GM18517 (cell line): ENCODE measurements at regions not wholly inside any gene's neighbourhood (a gene's known extent, or its start where the extent isn't known, plus 50 kb on each side); places are given as distances from the start of the nearest gene placed in this dataset.
"Not testable (repeated sequence)": the region's sequence is repeated elsewhere in the genome, so short reads cannot be mapped to it uniquely, and the experiment has no call there.

Experiments used
- ATAC-seq: cut with Tn5 transposase; IDR thresholded peaks from one replicate; pipeline ENCODE4 v1.9.1; 2021; ENCODE audit warnings: mild to moderate bottlenecking, moderate library complexity; ENCODE audit not compliant: unreplicated experiment

DNA sequence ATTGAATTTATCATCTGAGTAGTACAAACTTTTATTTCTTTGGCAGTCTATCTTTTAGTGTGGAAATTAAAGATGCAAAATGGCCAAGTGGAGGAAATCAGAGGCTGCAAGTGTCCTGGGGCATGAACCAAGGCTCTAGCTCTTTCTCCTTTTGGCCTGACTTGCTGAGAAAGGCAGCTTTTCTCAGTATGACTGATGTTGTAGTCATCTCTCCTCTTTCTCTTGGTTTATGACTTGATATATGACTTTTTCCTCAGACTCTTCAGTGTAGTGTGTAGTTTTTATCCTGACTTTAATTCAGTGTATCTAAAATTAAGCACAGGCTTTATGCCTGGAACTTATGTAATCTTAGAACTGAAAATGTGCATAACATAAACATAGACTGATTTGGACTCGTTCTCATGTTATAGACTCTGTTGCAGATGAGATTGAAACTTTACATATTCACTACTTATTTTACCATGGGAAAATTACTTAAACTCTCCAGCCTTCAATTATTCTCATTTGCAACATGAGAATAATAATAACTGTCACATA is 65.7 kb downstream of the SLITRK5 start:
- no peak for ATAC-seq

DNA sequence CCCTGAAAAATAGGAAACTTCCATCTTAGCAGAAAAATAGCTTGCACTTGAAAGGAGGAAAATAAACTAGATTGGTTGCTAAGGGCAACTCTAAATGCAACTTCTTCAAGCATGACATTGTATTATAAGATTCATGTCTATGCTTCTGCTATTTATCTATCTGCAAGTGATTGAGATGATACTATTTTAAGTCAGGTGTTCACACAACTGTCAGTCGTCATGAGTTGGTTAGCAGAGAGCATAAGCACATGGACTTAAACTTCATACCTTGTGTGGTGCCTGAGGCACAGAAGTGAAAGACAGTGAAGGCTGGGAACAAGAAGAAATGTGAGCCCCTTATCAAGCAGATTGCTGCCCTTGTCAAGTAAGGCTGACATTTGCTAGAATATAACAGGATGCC is 82.9 kb downstream of the SLITRK5 start:
- no peak for ATAC-seq

DNA sequence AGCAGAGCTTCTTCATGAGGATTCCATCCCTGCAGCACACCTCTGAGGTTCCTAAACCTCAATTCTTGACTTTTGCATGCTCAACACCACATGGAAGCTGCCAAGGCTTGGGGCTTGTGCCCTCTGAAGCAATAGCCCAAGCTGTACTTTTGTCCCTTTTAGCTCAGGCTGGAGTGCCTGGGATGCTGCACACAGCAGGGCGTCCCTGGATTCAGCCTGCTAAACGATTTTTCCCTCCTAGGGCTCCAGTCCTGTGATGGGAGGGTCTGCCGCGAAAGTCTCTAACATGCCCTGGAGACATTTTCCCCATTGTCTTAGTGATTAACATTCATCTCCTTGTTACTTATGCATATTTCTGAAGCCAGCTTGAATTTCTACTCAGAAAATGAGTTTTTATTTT is 98.3 kb downstream of the SLITRK5 start:
- ATAC-seq: no peak

DNA sequence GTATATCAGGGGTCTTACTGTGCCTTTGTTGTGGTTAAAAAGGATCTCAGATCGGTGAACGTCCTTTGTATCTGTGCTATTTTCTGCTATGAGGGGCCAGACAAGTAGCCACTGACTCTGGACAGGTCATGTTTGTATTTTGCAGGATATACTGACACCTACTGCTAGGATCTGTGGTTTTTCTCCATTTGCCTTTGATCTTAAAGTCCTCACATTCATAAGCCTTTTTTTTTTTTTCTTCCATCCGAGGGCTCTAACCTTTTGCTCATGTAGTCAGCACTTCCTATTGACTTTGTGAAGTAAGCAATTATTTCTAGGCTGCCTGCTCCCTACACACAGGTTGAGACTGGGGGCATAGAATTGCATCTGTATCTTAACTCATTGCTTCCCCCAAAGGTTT is 106.2 kb downstream of the SLITRK5 start:
- ATAC-seq: no peak

DNA sequence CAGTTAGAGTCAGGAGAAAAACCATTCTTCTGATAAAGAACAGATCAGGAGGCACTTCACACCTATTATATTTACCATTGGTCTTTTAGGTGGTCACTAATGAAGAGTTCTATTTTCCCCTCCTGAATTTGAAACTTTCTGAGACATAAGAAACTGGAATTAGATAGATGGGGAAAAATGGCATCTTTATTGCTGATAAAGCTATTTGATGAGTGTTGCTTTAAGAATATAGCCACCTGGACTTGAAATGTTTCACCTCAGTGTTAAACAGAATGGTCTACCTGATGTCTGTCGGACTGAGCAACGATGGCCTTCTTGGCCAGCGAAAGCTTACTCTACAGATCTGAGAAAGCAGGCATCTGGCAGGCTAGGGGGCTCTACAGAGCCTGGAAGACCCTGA is 107.0 kb downstream of the SLITRK5 start:
- no peak for ATAC-seq

DNA sequence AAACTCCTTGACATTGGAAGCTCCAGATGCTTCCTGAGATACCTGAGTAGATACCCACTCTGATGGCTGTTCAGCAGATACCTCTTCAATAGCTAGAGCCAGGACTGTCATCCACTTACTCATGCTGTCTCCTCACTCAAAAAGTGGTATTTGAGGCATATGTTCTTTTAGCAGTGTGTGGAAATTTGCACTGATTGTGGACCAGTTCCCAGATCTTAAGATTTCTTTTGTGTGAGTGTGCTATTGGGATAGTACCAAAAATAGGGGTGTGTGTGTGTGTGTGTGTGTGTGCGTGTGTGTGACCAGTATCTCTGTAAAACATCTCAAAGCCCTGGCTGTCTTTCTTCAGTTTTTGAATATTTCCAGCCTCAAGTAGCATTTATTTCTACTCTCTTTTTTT is 108.3 kb downstream of the SLITRK5 start:
- no peak for ATAC-seq

DNA sequence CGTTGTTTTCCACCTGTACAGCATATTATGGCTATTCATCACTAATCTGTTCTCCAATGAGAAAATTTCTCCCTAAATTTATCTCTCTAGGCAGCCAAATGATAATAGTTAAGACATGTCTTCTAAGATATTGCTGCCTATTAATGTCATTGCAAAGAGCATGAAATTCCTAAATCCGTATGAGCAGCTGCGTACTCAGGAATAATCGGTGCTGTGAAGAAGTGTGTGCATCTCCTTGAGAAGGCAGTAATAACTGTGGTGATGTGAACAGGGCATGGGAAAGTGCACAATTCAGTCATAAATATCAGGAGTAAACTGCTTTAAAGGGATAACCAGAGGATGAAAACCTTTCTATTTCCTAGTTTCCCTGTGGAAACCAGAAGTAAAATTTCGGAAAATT is 112.2 kb downstream of the SLITRK5 start:
- ATAC-seq: no peak

DNA sequence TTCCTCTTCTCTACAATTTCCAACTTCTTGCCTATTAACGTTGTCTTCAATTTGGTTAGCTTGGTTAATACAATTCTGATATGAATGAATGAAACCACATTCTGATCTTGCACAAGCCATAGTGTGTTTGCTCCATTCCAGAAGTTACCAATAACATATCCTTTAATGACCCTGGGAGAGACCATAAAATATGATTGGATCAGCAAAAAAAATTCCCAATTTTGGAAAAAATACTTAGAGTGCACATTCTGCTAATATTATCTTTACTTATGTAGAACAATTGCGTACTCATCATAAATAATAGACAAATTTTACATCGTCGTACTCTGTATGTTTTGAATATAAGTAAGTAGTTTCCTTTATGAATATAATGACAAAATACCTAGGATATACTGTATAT is 117.2 kb downstream of the SLITRK5 start:
- ATAC-seq: no peak

DNA sequence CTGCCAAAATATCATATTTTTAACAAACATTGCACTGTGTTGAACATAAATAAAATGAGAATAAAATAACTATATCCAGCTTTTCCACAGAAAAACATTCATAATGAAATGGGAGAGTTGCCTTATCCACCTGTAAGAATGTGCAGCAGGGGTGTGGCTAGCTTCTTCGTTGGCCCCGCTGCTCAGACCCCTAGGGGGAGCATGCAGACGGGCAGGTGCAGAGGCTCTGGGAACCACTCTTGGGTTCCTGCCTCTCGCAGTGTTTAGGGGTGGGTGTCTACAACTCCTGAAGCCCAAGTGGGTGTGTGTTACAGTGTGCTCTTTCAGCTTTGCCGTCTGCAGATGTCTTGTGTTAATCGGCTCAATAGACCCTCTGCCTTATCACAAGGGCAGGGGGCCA is 121.7 kb downstream of the SLITRK5 start:
- no peak for ATAC-seq

DNA sequence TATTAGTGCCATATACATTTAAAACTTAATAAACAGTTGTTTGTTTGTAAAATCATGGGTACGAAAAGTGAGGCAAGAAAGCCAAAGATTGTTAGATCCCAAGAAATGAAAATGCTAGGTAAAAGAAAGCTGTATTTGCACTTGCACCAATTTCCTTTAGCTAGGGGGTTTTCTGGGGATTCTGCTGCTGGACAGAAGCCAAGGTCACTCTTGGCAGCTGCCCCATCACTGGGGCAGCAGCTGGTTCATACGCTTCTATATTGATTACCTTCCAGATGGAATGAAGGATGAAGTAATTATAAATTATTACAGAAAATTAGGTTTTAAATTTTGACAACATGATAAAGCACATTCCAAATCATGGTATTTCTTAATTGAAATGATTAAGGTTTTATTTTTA is 127.4 kb downstream of the SLITRK5 start:
- no peak for ATAC-seq

DNA sequence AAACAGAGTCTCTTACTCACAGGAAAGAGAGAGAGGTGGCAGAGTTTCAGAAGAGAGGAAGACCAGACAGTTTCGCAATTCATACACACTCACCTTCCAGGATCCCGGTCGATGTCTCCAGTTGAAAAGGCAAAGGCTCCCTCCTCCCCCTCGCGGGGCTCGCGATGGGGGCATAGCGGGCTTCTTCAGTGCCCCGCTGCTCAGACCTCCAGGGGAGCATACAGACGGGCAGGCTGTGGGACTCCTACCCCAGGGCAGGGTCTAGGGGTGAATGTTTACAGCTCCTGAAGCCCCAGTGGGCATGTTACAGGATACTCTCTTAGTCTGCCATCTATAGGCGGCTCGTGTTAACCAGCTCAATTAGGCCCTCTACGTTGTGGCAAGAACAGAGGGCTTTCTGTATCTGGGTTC is 139.2 kb downstream of the SLITRK5 start:
- no peak for ATAC-seq

DNA sequence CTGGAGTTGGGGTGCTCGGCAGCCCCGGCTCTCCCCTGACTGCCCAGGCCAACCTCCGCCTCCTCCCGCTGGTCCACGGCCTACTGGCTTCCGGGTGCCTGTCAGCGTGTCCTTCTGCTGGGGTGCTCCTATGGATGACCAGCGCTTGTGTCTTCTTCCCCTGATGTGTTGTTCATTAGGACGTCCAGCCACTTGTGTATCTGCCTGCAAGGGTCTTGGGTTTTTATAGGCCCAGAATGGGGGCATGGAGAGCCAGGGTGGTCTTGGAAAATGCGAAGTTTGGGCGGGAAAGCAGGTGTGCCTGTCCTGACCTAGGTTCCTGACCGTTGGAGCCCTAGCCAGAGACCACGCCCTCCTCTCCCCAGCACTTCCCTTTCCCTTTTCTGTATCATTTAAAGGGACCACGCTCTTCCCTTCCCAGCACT is 139.8 kb downstream of the SLITRK5 start:
- ATAC-seq: no peak

DNA sequence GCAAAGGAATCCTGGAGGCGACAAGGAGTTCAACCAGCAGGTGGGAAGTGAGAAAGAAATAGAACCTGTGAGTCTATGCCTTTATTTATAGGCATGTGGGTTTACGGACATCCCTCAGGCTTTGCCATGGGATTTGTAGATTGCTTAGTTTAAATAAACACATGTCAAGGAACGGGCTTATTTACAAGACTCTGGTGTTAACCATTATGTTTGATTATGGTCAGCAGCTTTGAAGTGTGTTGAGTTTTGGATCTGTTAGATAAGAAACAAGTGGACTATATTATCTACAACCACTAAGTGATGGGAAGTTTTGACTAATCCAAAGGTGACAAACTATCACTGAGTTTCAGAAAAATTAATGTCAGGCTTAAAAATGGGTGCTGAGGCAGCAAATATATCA is 143.2 kb downstream of the SLITRK5 start:
- no peak for ATAC-seq

DNA sequence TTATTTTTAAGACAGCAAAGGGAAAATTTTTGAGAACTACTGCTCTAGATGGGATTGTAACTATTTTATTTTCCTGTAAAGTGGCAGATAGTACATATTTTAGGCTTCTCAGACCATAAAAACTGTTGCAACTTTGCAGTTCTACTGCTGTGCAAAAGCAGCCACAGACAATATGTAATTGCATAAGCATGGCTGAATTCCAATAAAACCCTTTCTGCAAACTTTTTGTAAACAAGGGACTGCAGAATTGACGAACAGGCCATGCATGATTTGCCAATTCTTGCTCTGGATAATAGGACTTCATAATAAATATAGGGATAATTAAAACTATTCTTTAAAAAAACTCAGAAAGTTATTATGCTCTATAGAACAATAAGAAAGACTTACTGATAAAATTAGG is 149.1 kb downstream of the SLITRK5 start:
- no peak for ATAC-seq

DNA sequence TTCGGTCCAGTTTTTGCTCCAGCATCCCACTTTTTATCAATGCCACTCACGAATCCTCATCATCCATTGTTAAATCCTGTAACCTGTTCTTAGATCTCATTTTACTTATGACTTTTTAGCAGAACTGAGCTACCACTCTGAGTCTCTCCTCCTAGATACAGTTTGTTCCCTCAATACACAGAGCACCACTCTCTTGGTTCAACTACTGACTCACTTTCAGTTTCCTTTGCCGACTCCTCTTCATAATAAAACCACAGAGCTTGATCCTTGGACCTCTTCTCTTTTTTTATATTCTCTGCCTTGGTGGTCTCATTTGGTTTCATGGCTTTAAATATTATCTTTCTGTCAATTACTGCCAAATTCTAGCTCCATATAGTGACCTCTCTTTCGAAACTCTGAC is 150.3 kb downstream of the SLITRK5 start:
- ATAC-seq: no peak

DNA sequence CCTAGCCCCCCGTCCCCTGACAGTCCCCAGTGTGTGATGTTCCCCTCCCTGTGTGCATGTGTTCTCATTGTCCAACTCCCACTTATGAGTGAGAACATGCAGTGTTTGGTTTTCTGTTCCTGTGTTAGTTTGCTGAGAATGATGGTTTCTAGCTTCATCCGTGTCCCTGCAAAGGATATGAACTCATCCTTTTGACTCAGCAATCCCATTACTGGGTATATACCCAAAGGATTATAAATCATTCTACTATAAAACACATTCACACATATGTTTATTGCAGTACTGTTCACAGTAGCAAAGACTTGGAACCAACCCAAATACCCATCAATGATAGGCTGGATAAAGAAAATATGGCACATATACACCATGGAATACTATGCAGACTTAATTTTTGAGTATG is 155.1 kb downstream of the SLITRK5 start:
- ATAC-seq: not testable (repeated sequence)

DNA sequence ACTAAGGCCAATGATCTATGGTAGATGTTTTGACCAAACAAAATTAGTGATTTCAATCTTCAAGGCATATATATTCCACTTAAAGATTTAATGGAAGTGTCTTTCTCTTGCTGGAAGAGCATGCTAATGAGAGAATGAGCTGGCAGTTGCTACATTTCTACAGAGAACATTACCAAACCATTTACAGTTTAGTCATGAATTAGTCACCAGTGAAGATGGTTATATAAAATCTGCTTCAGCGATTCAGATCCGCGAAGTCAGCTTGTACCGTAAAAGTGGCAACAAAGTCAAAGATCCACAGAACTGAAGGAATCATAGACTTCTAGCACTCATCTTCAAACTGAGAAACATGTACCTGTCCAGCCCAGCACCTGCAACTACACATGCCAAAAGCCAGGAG is 156.3 kb downstream of the SLITRK5 start:
- ATAC-seq: no peak

DNA sequence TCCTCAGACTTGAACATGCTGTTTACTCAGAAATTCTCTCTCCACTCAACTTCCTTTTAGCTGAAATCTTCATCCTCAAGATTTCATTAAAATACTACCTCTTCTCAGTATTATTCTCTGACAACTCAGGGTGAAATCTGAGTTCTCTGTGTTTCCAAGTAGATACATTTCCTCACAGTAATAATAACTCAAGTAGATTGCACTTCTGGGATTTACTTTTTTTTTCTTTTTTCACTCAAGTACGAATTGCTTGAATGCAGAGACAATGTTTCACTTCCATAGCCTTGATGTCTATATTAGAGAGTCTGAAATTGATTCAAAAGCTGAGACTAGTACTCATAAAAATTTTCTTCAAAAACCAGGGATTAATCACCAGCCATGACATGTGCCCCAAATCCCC is 166.4 kb downstream of the SLITRK5 start:
- ATAC-seq: no peak

DNA sequence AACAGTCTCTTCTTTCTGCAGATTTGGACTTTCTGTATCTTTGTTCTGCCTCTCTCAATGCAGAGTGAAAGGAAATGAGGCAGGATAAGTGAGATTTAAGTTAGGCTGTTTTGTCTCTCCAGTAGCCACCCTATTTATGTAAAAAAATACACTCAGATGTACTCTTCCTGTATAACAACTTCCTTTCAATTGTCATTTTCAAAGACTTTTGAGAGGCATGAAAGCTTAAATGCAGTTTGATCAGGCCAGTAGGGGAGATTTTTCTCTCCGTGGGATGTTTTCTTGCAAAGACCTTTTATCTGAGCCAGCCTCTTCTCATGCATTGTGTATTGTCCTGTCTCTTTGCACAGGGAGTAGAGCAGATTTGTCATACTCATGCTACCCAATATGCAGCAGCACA is 166.8 kb downstream of the SLITRK5 start:
- ATAC-seq: no peak

DNA sequence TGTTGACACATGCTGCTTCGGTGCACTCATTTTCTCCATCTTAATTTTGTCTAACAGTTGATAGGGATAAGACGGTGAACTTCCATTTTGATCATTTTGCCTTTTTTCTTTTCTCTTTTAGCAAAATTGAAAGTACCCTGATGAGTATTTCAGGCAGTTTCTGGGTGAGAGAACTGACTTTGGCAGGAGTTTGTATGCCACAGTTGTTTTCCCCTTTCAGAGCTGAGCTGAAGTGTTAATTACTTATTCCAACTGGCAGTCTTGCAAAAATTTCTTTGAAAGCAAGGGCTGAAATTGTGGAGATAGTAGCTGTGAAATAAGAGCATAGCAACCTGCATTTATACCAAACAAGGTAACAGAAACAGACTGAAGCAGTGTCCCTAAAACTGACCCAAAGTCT is 180.2 kb downstream of the SLITRK5 start:
- no peak for ATAC-seq

DNA sequence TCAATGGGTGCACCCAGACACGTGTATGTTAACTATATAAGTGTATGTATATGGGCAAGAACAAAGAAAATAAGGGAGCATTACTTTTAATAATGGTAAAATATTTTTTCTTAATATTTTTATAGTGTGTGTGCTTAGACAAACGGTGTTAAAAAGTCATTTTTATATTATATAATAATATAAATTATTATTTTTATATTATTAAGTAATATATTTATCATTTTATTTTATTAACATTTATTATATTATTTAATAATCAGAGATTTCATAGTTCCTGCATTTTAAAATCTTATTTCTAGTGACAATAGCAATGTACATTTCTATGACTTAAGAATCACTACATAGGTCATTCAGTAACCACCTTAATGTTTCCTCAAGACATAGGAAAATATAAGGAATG is 184.4 kb downstream of the SLITRK5 start:
- no peak for ATAC-seq

DNA sequence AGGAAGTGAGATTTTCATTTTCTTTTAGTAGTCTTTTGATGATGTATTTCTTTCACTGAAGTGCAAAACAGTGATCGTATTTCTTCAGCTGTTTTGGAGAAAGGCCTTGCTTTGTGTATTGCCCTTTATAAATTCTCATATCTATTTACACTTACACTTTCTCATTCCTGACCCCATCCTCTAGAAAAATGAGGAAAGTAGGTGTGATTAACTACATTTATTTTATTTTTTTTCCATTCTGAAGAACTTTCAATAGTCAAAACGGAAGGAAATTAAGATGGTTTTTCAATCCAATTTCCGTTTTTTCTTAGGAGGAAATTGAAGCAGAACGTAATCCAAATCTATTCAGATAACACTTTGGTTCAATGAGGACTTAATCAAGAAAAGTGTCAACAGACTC is 188.1 kb downstream of the SLITRK5 start:
- ATAC-seq: no peak

DNA sequence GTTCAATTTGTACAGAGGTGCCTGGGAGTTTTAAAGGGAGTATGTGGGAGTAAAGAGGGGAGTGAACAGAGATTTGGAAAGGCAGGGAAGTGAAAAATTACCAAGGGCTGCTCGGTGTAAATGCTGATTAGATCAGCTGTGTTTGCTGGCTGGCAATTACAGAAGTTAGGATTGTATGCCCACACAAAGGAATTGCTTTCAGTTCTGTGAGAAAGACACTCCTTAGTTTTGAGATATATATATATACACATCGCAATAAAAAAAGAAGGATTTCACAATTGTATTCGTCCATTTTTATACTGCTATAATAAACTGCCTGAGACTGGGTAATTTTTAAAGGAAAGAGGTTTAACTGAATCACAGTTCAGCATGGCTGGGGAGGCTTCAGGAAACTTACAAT is 196.3 kb downstream of the SLITRK5 start:
- ATAC-seq: no peak

DNA sequence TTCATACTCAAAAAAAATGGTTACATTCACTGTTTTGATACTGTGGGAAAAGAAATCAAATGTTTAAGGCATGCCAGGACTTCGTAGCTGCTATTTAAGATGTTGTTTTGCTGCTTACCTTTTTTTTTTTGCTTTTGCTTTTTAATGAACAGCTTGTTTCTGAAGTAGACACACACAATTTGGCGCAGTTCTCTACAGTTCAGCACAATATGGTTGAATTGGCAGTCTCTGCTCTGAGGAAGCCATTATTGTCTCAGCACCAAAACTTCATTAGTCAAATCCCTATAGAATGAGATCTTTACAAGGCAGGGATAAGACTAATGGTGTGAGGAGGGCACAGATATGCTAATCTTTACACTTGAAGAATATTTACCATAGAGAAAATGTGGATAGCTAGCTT is 197.6 kb downstream of the SLITRK5 start:
- ATAC-seq: no peak
